Endodermal cell (in vitro differentiated cells): ENCODE measurements at regions not wholly inside any gene's neighbourhood (a gene's known extent, or its start where the extent isn't known, plus 50 kb on each side); places are given as distances from the start of the nearest gene placed in this dataset.
"Not testable (repeated sequence)": the region's sequence is repeated elsewhere in the genome, so short reads cannot be mapped to it uniquely, and the experiment has no call there.

Source experiments
- DNase-seq: peaks from one replicate; pipeline ENCODE4 v3.0.0-alpha.2; 2017
- H3K27ac ChIP-seq: 2 replicates; pipeline ENCODE4 v1.5.1; 2013; ENCODE audit warnings: mild to moderate bottlenecking, low read depth, low read length, moderate library complexity
- H3K27me3 ChIP-seq: 2 replicates; pipeline ENCODE4 v1.6.1; 2013; ENCODE audit warnings: mild to moderate bottlenecking, low read length, moderate library complexity; ENCODE audit not compliant: insufficient read depth, control insufficient read depth, poor library complexity, severe bottlenecking
- H3K36me3 ChIP-seq: 2 replicates; pipeline ENCODE4 v1.7.0; 2013; ENCODE audit warnings: mild to moderate bottlenecking, low read length, moderate library complexity; ENCODE audit not compliant: control insufficient read depth, insufficient read depth
- H3K4me1 ChIP-seq: one replicate; pipeline ENCODE4 v1.7.0; 2013; ENCODE audit warnings: low read length; ENCODE audit not compliant: control insufficient read depth, insufficient read depth
- H3K4me3 ChIP-seq: 2 replicates; pipeline ENCODE4 v1.5.1; 2013; ENCODE audit warnings: mild to moderate bottlenecking, low read length, moderate library complexity
- H3K9ac ChIP-seq: 2 replicates; pipeline ENCODE4 v1.6.1; 2013; ENCODE audit warnings: mild to moderate bottlenecking, low read length, moderate library complexity; ENCODE audit not compliant: poor library complexity, severe bottlenecking; ENCODE audit errors: extremely low read depth
- H3K9me3 ChIP-seq: 2 replicates; pipeline ENCODE4 v1.6.1; 2013; ENCODE audit warnings: mild to moderate bottlenecking, low read length, moderate library complexity; ENCODE audit not compliant: control insufficient read depth
- H3K27ac Mint-ChIP-seq: 2 replicates; pipeline ENCODE4 v1.8.0; 2020; ENCODE audit warnings: mixed read lengths
- H3K27me3 Mint-ChIP-seq: 2 replicates; pipeline ENCODE4 v1.8.0; 2021; ENCODE audit warnings: mild to moderate bottlenecking, mixed read lengths; ENCODE audit not compliant: insufficient read depth
- H3K36me3 Mint-ChIP-seq: 2 replicates; pipeline ENCODE4 v1.8.0; 2020; ENCODE audit warnings: low read depth, mixed read lengths
- H3K4me1 Mint-ChIP-seq: 2 replicates; pipeline ENCODE4 v1.8.0; 2020; ENCODE audit warnings: mixed read lengths
- H3K4me3 Mint-ChIP-seq: 2 replicates; pipeline ENCODE4 v1.8.0; 2020; ENCODE audit warnings: mild to moderate bottlenecking, moderate library complexity, mixed read lengths
- H3K9me3 Mint-ChIP-seq: 2 replicates; pipeline ENCODE4 v1.8.0; 2020; ENCODE audit warnings: mild to moderate bottlenecking, mixed read lengths
- CTCF ChIP-seq: fragments of 200-600 bp; sonication (generic); conservative IDR thresholded peaks from 2 replicates; pipeline ENCODE4 v1.5.0; 2021; ENCODE audit warnings: antibody characterized with exemption, mild to moderate bottlenecking
- WGBS, 2 experiments: methylation state at CpG; one replicate each; pipeline versions ENCODE4 v1.1.5 to v1.1.7; 2013; ENCODE audit warnings: missing lambda C conversion rate in 2 of 2, mixed read lengths in 1 of 2; ENCODE audit not compliant: insufficient coverage in 1 of 2, insufficient read length in 1 of 2; 5-methylcytosine and 5-hydroxymethylcytosine counted together

GRCh38 chr7:66429498-66430163 lies 199.1 kb upstream of the KCTD7 start:
- Histone ChIP-seq H3K9me3 (no peaks in the 10 kb centered on the region), H3K27me3 (no peaks in the 10 kb centered on the region), H3K36me3 (no peaks in the 10 kb centered on the region), H3K4me1 (no peaks in the 10 kb centered on the region), H3K4me3 (no peak overlapping the region), H3K9ac (no peak overlapping the region), H3K27ac (no peak overlapping the region)
- H3K9me3 Mint-ChIP-seq = no peaks in the 10 kb centered on the region
- no peak for DNase-seq
- H3K27me3 Mint-ChIP-seq = no peaks in the 10 kb centered on the region
- no peak for TF ChIP-seq CTCF
- H3K27ac Mint-ChIP-seq = no peak overlapping the region
- H3K36me3 Mint-ChIP-seq = peaks cover 24% of the 10 kb centered on the region
- no peaks in the 10 kb centered on the region for H3K4me1 Mint-ChIP-seq
- WGBS, 2 experiments = 95% methylated on average over 4 of the region's 4 CpGs
- no peak overlapping the region for H3K4me3 Mint-ChIP-seq

- 84 to 90% methylated on average over 4 to 5 of the region's 5 CpGs for WGBS, 2 experiments
- no peak overlapping the region for H3K9ac ChIP-seq
- no peak overlapping the region for H3K27ac Mint-ChIP-seq
- H3K4me3 ChIP-seq = no peak overlapping the region
- no peaks in the 10 kb centered on the region for H3K9me3 ChIP-seq
- no peaks in the 10 kb centered on the region for H3K27me3 ChIP-seq
- peaks cover 22% of the 10 kb centered on the region for H3K36me3 Mint-ChIP-seq
- no peaks in the 10 kb centered on the region for H3K4me1 ChIP-seq
- H3K4me1 Mint-ChIP-seq = no peaks in the 10 kb centered on the region
- H3K9me3 Mint-ChIP-seq = no peaks in the 10 kb centered on the region
- DNase-seq = no peak
- no peak for TF ChIP-seq CTCF
- no peaks in the 10 kb centered on the region for H3K27me3 Mint-ChIP-seq
- H3K4me3 Mint-ChIP-seq = no peak overlapping the region
- H3K27ac ChIP-seq = no peak overlapping the region
- no peaks in the 10 kb centered on the region for H3K36me3 ChIP-seq
Observed at GRCh38 chr7:66430164-66430545, 198.5 kb upstream of the KCTD7 start.

GRCh38 chr7:66438703-66439405 lies 189.8 kb upstream of the KCTD7 start:
- not testable (repeated sequence) for H3K9ac ChIP-seq, H3K27me3 ChIP-seq, H3K27ac ChIP-seq, H3K9me3 Mint-ChIP-seq, H3K4me3 ChIP-seq, H3K4me1 ChIP-seq, H3K4me3 Mint-ChIP-seq, H3K27me3 Mint-ChIP-seq, H3K36me3 ChIP-seq, H3K27ac Mint-ChIP-seq, H3K9me3 ChIP-seq, DNase-seq, H3K36me3 Mint-ChIP-seq
- H3K4me1 Mint-ChIP-seq = peaks cover 20% of the 10 kb centered on the region
- 100% methylated on average over 1 of the region's 1 CpG; no CpG with 5 or more reads in 1 of the 2 experiments for WGBS, 2 experiments
